ENCODE measurements at regions not wholly inside any gene's neighbourhood (a gene's known extent, or its start where the extent isn't known, plus 50 kb on each side); places are given as distances from the start of the nearest gene placed in this dataset.

DNA sequence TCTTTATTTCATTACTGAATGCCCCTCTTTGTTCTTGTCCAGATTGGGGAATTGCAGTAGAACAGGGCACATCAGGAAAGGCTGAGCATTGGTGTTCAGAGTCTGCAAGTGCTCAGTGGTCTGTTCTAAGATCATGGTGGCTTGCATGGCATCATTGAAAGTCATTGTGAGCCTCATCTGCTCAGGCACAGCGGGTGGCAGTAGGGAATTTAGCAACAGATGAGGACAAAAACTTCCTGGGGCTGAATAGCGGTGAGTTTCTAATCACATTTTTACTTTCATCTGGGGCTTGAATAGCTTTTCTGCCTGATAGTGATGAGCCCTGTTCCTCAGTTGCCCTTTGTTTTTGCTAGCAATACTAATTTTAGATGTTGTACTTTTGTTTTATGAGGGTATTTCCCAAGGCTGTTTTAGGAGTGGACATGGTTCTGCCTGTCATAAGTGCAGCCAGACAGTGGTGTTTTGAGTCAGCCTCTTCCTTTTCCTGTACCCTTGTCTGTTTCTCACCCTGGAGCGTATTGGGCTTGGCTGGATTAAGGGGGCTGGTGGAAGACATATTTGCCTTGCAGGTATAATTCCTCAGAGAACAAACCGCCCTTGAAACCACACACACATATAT is 127.2 kb upstream of the IL12A start:
- Histone ChIP-seq H3K9me3 (no peaks in the 10 kb centered on the region), H4K20me1 (ENCODE audit: insufficient read depth) (peaks cover 17% of the 10 kb centered on the region), H3K4me3 (ENCODE audit: low read depth in 2 of 2, low read length in 1 of 2) (no peak overlapping the region), H3K4me1 (ENCODE audit: control insufficient read depth in 1 of 2, insufficient read depth in 2 of 2, low read depth in 1 of 2, low read length in 1 of 2) (peaks cover 20 to 76% of the 10 kb centered on the region in 2 experiments), H3K9ac (no peak overlapping the region), H3F3A (replicated peaks; ENCODE audit: insufficient read depth) (peaks cover 14% of the 10 kb centered on the region), H3K4me2 (peak overlapping the region; percentile 4; the same call in 1 of the 2 replicates), H3K9me2 (no peaks in the 10 kb centered on the region), H2AFZ (ENCODE audit: low read depth) (no peak overlapping the region), H3K36me3 (replicated peaks in 1 of 2; ENCODE audit: control insufficient read depth in 1 of 2, insufficient read depth in 2 of 2, low read length in 1 of 2) (peaks cover 0 to 3% of the 10 kb centered on the region in 2 experiments), H3K27ac (ENCODE audit: low read depth in 2 of 2, low read length in 1 of 2) (peak overlapping the region in 1 of 2 experiments; percentile 87; a peak in 2 of 4 replicates), H3K27me3 (ENCODE audit: insufficient read depth) (no peaks in the 10 kb centered on the region), H3K79me2 (ENCODE audit: insufficient read depth) (peaks cover 87% of the 10 kb centered on the region)
- TF ChIP-seq TEAD4 (IDR thresholded peaks at IDR 0.05; ENCODE audit: borderline replicate concordance, insufficient read depth) (no peak), FOXJ3 (CRISPR knock-in tag; IDR thresholded peaks at IDR 0.05) (no peak), SIN3A (IDR thresholded peaks at IDR 0.05; ENCODE audit: borderline replicate concordance, low read depth, low read length) (no peak), POLR2AphosphoS5 (IDR thresholded peaks at IDR 0.05; ENCODE audit: low read depth, low read length) (no peak), CHD2 (IDR thresholded peaks at IDR 0.05; ENCODE audit: low read length, partially characterized antibody) (no peak), ELF1 (IDR thresholded peaks at IDR 0.05) (no peak), GABPA (IDR thresholded peaks at IDR 0.05; ENCODE audit: low read depth) (no peak), MEF2A (IDR thresholded peaks at IDR 0.05; ENCODE audit: borderline replicate concordance, low read depth) (no peak), TAF1 (IDR thresholded peaks at IDR 0.05; ENCODE audit: borderline replicate concordance, low read depth, low read length) (no peak), FOXM1 (IDR thresholded peaks at IDR 0.05; ENCODE audit: low read depth) (no peak), RFX5 (IDR thresholded peaks at IDR 0.05; ENCODE audit: low read length) (no peak), JUND (IDR thresholded peaks at IDR 0.05) (no peak), RXRA (IDR thresholded peaks at IDR 0.05; ENCODE audit: borderline replicate concordance, low read depth) (no peak)
- TF ChIP-seq, protein P1, sequence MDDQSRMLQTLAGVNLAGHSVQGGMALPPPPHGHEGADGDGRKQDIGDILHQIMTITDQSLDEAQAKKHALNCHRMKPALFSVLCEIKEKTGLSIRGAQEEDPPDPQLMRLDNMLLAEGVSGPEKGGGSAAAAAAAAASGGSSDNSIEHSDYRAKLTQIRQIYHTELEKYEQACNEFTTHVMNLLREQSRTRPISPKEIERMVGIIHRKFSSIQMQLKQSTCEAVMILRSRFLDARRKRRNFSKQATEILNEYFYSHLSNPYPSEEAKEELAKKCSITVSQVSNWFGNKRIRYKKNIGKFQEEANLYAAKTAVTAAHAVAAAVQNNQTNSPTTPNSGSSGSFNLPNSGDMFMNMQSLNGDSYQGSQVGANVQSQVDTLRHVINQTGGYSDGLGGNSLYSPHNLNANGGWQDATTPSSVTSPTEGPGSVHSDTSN (IDR thresholded peaks at IDR 0.05), result no peak
- TF ChIP-seq, protein P2, sequence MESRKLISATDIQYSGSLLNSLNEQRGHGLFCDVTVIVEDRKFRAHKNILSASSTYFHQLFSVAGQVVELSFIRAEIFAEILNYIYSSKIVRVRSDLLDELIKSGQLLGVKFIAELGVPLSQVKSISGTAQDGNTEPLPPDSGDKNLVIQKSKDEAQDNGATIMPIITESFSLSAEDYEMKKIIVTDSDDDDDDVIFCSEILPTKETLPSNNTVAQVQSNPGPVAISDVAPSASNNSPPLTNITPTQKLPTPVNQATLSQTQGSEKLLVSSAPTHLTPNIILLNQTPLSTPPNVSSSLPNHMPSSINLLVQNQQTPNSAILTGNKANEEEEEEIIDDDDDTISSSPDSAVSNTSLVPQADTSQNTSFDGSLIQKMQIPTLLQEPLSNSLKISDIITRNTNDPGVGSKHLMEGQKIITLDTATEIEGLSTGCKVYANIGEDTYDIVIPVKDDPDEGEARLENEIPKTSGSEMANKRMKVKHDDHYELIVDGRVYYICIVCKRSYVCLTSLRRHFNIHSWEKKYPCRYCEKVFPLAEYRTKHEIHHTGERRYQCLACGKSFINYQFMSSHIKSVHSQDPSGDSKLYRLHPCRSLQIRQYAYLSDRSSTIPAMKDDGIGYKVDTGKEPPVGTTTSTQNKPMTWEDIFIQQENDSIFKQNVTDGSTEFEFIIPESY (IDR thresholded peaks at IDR 0.05; ENCODE audit: borderline replicate concordance, low read depth), result no peak
- TF ChIP-seq, protein P3, sequence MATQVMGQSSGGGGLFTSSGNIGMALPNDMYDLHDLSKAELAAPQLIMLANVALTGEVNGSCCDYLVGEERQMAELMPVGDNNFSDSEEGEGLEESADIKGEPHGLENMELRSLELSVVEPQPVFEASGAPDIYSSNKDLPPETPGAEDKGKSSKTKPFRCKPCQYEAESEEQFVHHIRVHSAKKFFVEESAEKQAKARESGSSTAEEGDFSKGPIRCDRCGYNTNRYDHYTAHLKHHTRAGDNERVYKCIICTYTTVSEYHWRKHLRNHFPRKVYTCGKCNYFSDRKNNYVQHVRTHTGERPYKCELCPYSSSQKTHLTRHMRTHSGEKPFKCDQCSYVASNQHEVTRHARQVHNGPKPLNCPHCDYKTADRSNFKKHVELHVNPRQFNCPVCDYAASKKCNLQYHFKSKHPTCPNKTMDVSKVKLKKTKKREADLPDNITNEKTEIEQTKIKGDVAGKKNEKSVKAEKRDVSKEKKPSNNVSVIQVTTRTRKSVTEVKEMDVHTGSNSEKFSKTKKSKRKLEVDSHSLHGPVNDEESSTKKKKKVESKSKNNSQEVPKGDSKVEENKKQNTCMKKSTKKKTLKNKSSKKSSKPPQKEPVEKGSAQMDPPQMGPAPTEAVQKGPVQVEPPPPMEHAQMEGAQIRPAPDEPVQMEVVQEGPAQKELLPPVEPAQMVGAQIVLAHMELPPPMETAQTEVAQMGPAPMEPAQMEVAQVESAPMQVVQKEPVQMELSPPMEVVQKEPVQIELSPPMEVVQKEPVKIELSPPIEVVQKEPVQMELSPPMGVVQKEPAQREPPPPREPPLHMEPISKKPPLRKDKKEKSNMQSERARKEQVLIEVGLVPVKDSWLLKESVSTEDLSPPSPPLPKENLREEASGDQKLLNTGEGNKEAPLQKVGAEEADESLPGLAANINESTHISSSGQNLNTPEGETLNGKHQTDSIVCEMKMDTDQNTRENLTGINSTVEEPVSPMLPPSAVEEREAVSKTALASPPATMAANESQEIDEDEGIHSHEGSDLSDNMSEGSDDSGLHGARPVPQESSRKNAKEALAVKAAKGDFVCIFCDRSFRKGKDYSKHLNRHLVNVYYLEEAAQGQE (IDR thresholded peaks at IDR 0.05; ENCODE audit: low read depth, low read length), result no peak
- TF ChIP-seq, protein P4, sequence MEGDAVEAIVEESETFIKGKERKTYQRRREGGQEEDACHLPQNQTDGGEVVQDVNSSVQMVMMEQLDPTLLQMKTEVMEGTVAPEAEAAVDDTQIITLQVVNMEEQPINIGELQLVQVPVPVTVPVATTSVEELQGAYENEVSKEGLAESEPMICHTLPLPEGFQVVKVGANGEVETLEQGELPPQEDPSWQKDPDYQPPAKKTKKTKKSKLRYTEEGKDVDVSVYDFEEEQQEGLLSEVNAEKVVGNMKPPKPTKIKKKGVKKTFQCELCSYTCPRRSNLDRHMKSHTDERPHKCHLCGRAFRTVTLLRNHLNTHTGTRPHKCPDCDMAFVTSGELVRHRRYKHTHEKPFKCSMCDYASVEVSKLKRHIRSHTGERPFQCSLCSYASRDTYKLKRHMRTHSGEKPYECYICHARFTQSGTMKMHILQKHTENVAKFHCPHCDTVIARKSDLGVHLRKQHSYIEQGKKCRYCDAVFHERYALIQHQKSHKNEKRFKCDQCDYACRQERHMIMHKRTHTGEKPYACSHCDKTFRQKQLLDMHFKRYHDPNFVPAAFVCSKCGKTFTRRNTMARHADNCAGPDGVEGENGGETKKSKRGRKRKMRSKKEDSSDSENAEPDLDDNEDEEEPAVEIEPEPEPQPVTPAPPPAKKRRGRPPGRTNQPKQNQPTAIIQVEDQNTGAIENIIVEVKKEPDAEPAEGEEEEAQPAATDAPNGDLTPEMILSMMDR (IDR thresholded peaks at IDR 0.05), result no peak
- TF ChIP-seq, protein P5, sequence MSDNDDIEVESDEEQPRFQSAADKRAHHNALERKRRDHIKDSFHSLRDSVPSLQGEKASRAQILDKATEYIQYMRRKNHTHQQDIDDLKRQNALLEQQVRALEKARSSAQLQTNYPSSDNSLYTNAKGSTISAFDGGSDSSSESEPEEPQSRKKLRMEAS (IDR thresholded peaks at IDR 0.05; ENCODE audit: low read depth), result no peak
- TF ChIP-seq, protein P6, sequence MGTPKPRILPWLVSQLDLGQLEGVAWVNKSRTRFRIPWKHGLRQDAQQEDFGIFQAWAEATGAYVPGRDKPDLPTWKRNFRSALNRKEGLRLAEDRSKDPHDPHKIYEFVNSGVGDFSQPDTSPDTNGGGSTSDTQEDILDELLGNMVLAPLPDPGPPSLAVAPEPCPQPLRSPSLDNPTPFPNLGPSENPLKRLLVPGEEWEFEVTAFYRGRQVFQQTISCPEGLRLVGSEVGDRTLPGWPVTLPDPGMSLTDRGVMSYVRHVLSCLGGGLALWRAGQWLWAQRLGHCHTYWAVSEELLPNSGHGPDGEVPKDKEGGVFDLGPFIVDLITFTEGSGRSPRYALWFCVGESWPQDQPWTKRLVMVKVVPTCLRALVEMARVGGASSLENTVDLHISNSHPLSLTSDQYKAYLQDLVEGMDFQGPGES (IDR thresholded peaks at IDR 0.05; ENCODE audit: low read depth, low read length), result no peak
- TF ChIP-seq, protein P7, sequence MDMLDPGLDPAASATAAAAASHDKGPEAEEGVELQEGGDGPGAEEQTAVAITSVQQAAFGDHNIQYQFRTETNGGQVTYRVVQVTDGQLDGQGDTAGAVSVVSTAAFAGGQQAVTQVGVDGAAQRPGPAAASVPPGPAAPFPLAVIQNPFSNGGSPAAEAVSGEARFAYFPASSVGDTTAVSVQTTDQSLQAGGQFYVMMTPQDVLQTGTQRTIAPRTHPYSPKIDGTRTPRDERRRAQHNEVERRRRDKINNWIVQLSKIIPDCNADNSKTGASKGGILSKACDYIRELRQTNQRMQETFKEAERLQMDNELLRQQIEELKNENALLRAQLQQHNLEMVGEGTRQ (IDR thresholded peaks at IDR 0.05; ENCODE audit: borderline replicate concordance, low read depth, low read length), result no peak
- 91% methylated on average over 4 of the region's 4 CpGs for WGBS (ENCODE audit: low lambda C conversion rate)
- CTCF ChIA-PET, result interaction anchor here (1.8 to 10.7 kb wide), 4 partner anchors 22 to 145 kb away, joined by 7 to 160 read pairs (median 40); no protein-coding TSS in a partner anchor
- DNase-seq, result no peak
- POLR2A ChIA-PET, result interaction anchor here (2.7 to 3.2 kb wide), 2 partner anchors 20 to 21 kb away, joined by 14 to 28 read pairs; partner anchors contain the start of gene SCHIP1
